ENCODE measurements at regions not wholly inside any gene's neighbourhood (a gene's known extent, or its start where the extent isn't known, plus 50 kb on each side); places are given as distances from the start of the nearest gene placed in this dataset.

DNA sequence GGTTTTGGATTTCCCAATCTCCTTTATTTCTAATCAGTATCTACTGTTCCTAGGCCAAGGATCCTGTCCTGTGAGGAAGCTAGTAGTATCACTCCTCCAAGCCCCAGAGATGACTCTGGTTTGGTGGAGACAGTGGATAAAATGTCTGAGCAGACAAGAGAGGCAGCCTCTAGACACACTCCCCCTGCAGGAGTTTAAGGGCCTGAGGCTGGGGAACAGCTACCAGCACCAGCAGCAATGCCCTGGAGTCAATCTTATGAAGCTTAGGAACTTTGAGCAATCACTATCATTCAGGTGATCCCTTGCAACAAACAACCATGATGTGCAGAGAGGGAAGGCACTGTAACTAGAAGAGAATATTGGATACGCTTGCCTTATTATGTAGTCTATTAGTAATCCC is 384.7 kb upstream of the ID4 start:
- TF ChIP-seq, protein P1, sequence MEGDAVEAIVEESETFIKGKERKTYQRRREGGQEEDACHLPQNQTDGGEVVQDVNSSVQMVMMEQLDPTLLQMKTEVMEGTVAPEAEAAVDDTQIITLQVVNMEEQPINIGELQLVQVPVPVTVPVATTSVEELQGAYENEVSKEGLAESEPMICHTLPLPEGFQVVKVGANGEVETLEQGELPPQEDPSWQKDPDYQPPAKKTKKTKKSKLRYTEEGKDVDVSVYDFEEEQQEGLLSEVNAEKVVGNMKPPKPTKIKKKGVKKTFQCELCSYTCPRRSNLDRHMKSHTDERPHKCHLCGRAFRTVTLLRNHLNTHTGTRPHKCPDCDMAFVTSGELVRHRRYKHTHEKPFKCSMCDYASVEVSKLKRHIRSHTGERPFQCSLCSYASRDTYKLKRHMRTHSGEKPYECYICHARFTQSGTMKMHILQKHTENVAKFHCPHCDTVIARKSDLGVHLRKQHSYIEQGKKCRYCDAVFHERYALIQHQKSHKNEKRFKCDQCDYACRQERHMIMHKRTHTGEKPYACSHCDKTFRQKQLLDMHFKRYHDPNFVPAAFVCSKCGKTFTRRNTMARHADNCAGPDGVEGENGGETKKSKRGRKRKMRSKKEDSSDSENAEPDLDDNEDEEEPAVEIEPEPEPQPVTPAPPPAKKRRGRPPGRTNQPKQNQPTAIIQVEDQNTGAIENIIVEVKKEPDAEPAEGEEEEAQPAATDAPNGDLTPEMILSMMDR (IDR thresholded peaks at IDR 0.05; ENCODE audit: unreplicated experiment), result no peak
- DNase-seq (ENCODE audit: low spot score in 2 of 2, unreplicated experiment in 2 of 2), result no peak
- Mint-ChIP-seq H3K9me3 (no peaks in the 10 kb centered on the region), H3K4me1 (peaks cover 11% of the 10 kb centered on the region), H3K36me3 (no peaks in the 10 kb centered on the region), H3K27me3 (ENCODE audit: low read depth) (no peaks in the 10 kb centered on the region), H3K27ac (no peak overlapping the region), H3K4me3 (no peak overlapping the region)

DNA sequence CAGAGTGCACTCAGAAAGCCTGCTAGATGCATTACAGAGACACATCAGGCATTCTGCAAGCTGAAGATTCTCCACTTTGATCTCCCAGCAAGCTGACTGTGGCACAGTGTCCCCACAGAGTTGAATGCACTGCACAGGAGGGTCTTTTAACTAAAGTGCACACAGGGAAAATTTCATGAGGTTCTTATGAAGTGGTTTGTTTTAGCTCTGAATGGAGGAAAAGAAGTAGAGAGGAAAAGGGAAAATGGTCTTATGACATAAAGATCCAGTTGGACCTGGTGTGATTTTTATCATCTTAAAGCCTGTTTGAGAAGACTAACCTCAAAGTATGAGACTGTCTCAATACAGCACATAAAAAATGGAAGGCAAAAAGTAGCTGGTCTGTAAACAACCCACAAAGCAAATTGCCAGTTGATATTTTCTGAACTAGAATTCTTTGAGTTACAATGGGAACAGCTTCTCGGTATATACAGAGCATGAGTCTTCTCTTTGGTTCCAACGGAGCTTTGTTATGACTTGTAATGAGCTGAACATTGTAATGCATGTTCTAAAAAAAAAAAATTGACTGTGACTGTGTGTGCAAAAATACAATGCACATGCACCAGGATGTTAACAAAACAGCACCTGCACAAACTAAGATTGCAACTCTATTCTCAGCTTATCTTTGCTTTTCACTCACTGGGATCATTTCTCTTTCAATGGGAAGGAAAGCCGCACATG is 383.0 kb upstream of the ID4 start:
- no peaks in the 10 kb centered on the region for H3K36me3 Mint-ChIP-seq
- H3K9me3 Mint-ChIP-seq, result no peaks in the 10 kb centered on the region

DNA sequence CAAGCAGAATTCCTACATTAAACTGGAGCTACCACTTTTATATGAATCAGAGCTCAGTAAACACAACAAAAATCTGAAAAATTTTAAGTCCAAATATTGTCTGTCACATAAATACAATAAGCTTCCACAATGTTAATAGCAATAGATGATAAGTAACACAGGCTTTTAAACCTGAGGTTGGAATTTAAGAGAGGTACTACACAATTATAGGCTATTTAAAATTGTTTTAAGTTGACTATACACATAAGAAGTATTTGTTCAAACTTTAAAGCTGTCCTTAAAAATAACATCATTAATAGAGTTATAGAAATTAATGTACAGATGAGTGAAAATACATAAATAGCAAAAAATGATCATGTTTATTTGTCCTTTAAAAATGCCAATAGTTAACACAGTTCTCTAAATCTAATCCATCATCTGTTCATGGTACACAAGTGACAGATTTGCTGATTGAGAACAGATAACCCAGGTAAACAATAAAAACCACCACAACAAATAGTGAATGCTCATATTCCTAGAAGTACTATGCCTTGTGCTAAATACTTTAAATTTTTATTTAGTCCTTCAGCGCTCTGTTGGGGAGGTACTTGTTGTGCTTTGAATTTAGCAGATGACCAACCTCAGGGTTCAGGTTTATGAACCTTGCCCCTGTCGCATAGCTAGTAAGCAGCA is 382.3 kb upstream of the ID4 start:
- TF ChIP-seq, protein P1 (IDR thresholded peaks at IDR 0.05; ENCODE audit: unreplicated experiment), result no peak

More for the DNA sequence above, 383.0 kb upstream of the ID4 start:
- Mint-ChIP-seq H3K4me3 (no peak overlapping the region), H3K27me3 (ENCODE audit: low read depth) (no peaks in the 10 kb centered on the region), H3K4me1 (peaks cover 14% of the 10 kb centered on the region), H3K27ac (no peak overlapping the region)
- DNase-seq (ENCODE audit: low spot score in 2 of 2, unreplicated experiment in 2 of 2), result no peak
- TF ChIP-seq, protein P1 (IDR thresholded peaks at IDR 0.05; ENCODE audit: unreplicated experiment), result no peak

DNA sequence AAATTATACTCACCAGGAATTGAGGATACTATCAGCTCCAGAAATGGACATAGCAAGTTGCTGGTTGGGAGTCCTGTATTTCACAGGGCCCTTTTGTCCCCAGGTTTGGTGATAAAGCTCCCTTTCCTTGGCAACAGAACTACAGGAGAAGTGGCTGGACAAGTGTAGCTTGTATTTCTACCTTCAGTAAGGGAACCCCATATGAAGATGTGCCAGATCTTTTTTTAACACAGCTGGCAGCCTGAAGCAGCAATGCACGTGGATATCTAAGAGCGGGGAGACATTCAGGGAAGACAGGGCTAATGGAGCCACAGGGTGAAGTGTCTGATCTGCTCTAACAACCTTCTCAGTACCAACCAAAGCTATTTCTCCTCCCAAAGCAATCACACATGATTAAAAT is 373.9 kb upstream of the ID4 start:
- TF ChIP-seq, protein P1 (IDR thresholded peaks at IDR 0.05; ENCODE audit: unreplicated experiment), result no peak
- Mint-ChIP-seq H3K9me3 (no peaks in the 10 kb centered on the region), H3K4me3 (no peak overlapping the region), H3K27ac (no peak overlapping the region), H3K36me3 (no peaks in the 10 kb centered on the region), H3K4me1 (peaks cover 21% of the 10 kb centered on the region), H3K27me3 (ENCODE audit: low read depth) (no peaks in the 10 kb centered on the region)
- no peak for DNase-seq (ENCODE audit: low spot score in 2 of 2, unreplicated experiment in 2 of 2)

More for the DNA sequence above, 382.3 kb upstream of the ID4 start:
- H3K9me3 Mint-ChIP-seq, result no peaks in the 10 kb centered on the region
- H3K27me3 Mint-ChIP-seq (ENCODE audit: low read depth), result no peaks in the 10 kb centered on the region
- H3K27ac Mint-ChIP-seq, result no peak overlapping the region
- no peak overlapping the region for H3K4me3 Mint-ChIP-seq
- DNase-seq (ENCODE audit: low spot score in 2 of 2, unreplicated experiment in 2 of 2), result no peak
- H3K4me1 Mint-ChIP-seq, result peaks cover 15% of the 10 kb centered on the region
- no peaks in the 10 kb centered on the region for H3K36me3 Mint-ChIP-seq

DNA sequence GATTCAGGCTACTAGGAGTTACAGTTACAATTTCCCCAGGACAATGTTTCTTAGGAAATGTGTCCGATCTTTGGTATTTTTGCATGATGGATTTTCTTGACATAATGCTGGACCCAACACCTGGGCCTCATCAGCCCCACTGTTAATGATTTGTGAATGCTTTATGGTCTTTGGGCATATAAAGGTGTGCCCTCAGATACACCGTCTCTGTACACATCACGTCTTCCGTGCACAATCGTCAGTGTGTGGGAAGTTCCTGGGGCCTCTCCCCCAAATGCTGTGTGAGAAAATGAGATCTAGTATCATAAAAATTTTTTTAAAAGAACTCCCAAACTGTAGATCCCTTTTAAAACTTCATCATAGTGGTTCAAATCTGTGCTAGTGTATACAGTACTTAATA is 373.2 kb upstream of the ID4 start:
- H3K9me3 Mint-ChIP-seq, result no peaks in the 10 kb centered on the region
- no peak for DNase-seq (ENCODE audit: low spot score in 2 of 2, unreplicated experiment in 2 of 2)
- H3K36me3 Mint-ChIP-seq, result no peaks in the 10 kb centered on the region
- TF ChIP-seq, protein P1 (IDR thresholded peaks at IDR 0.05; ENCODE audit: unreplicated experiment), result no peak
- H3K27ac Mint-ChIP-seq, result no peak overlapping the region
- no peak overlapping the region for H3K4me3 Mint-ChIP-seq
- peaks cover 20% of the 10 kb centered on the region for H3K4me1 Mint-ChIP-seq
- H3K27me3 Mint-ChIP-seq (ENCODE audit: low read depth), result no peaks in the 10 kb centered on the region
